ENCODE measurements at regions not wholly inside any gene's neighbourhood (a gene's known extent, or its start where the extent isn't known, plus 50 kb on each side); places are given as distances from the start of the nearest gene placed in this dataset.

DNA sequence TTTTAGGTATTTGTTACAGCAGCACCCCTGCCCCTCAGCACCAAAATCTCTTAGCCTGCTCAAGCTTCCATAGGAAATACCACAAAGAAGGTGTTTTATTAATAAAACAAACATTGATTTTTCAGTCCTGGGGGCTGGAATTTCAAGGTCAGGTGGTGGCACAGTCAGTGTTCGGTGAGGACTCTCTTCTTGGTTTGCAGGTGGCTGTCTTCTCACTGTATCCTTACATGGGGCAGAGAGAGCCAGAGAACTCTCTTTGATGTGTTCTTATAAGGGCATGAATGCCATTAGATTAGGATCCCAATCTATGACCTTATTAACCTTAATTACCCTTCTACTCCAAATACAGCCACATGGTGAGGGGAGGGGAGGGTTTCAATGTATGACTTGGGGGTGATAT lies 112.3 kb upstream of the PFKP start:
- DNase-seq: no peak

DNA sequence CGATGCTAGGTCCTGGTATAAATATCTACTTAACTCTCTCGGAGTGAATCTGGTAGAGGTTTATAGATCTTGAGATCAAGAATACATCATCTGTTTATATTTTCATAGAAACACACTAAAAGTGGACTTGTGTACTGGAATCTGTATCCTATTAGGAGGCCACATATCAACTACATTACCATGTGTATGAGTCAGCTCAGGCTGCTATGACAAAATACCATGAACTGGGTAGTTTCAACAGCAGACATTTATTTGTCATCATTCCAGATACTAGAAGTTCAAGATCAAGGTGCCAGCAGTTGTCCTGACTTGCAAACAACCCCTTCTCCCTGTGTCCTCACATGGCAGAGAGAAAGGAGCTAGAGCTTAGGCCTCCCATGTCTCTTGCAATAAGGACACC lies 113.9 kb upstream of the PFKP start:
- no peak for DNase-seq
- intact Hi-C loops (cut with DNase I): no loop called here

More for the DNA sequence above, 112.3 kb upstream of the PFKP start:
- intact Hi-C loops (cut with DNase I): no loop called here

- intact Hi-C loops (cut with DNase I): no loop called here
- no peak for DNase-seq
These were observed 116.0 kb upstream of the PFKP start for GRCh38 chr10:2951235-2951835.

DNA sequence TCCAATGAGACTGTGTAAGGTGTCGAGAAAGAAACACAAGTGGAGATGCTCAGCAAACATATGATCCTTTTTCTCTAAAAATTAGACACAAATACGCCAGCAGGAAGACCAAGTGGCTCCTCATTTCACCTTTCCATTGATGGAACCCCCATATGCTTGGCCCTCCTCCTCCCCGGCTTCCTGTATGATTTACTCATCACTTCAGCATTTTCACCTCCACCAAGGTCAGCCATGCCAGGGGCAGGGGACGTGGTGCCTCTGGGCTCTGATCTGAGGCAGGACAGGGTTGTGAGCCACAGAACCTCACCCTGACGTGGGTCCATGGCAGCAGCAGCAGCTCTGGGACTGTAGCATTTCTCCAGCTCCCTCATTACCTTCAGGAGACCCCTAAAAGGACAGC lies 116.8 kb upstream of the PFKP start:
- DNase-seq: no peak
- intact Hi-C loops (cut with DNase I): no loop called here

DNA sequence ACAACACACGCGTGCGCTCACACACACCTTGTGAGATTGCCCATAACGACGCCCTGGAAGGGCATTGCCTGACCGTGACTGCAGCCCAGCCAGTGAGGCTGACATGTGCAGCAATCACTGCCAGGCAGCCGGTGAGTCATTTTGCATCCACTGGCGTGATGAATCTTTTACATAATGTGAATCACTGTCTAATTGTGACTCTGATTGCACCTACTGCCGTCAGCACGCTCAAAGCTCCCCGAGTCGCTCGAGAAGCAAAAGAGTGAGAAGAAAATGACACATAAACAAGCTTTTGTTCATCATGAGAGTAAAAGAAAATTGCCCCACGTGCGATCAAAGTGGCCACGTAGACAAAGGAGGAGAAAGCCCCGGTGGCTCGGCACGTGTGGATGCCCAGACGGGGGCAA lies 117.4 kb upstream of the PFKP start:
- DNase-seq: peak in 7 of 10 donors; percentile 44 to 92 (median 67)
- intact Hi-C loops (cut with DNase I): no loop called here

DNA sequence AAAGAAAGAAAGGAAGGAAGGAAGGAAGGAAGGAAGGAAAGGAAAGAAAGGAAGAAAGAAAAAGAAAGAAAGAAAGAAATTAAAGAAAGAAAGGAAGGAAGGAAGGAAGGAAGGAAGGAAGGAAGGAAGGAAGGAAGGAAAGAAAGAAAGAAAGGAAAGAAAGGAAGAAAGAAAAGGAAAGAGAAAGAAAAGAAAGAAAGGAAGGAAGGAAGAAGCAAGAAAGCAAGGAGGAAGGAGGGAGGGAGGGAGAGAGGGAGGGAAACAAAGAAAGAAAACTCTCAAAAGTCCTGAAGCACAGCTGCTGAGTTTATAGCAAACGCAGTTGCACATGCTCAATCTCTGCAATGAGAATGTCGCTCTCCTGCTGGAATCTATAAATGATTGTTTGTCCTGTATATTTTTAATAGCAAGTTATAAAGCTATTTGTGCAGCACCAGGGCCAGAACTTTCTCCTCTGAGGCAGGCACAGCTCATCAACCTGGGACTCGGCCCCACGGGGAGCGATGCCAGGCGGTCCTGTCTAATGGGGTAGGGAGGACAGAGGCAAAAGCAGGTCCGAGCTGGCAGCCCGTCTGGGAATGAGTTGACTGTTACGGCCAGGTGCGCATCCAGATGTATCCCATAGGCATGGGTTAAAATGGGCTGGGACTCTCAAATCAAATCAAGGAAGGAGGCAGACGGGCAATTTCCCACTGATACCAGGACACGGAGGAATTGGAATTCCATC lies 118.0 kb upstream of the PFKP start:
- intact Hi-C loops (cut with DNase I): no loop called here

DNA sequence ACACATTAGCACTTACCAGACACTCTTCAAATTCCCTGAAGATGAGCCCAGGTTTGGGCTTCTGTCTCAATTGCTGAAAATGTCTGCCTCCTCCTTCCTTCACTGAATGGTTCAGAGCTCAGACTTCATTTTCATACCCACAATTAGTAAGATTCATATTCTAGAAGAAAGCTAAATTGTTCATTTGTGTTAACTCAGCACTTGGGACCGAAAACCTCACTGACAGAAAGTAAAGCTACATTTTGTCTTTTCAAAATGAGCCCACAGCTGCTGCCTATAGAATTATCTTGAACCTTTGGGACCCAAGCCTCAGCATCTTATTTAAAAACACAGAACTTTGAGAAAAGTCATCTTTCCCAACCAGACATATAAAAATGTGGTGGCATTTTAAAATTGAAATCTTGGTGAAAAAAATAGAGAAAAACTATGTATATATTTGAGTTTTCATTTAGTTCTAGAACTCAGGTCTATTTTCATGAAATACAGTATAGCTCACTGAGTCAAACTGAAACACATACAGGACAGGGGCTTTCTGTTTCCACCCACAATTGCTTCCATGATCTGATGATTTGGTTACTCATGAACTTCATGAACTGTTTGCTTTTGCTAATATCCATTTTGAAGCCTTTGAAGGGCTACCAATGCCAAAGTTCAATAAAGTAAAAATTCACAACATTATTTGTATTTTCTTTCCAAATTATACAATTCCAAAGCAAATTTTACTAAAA lies 119.1 kb upstream of the PFKP start:
- intact Hi-C loops (cut with DNase I): no loop called here
- no peak for DNase-seq

More for the DNA sequence above, 118.0 kb upstream of the PFKP start:
- no peak for DNase-seq

- intact Hi-C loops (cut with DNase I): no loop called here
- no peak for DNase-seq
These were observed 122.6 kb upstream of the PFKP start for GRCh38 chr10:2944788-2945187.

- no peak for DNase-seq
- intact Hi-C loops (cut with DNase I): no loop called here
These were observed 123.3 kb upstream of the PFKP start for GRCh38 chr10:2943932-2944614.

- no peak for DNase-seq
These were observed 124.4 kb upstream of the PFKP start for GRCh38 chr10:2942938-2943337.

DNA sequence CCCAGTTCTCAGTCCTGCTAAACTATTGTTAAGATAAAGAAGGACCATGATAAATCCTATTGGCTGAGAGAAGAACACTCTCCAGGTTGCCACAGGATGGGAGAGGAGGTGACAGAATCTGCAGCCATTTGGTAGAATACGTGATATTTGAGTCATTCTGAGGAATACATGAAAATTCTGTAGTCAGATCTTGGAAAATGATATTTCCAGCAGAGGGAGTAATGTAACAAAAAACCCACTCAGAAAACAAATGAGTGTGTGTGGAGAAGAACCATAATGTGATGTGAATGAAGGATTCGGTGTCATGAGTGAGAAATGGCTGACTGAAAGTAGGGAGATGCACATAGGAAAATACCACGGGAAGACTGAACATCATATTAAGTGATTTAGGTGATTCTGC lies 128.5 kb upstream of the PFKP start:
- no peak for DNase-seq
- intact Hi-C loops (cut with DNase I): no loop called here

More at GRCh38 chr10:2942938-2943337, 124.4 kb upstream of the PFKP start:
- intact Hi-C loops (cut with DNase I): no loop called here

DNA sequence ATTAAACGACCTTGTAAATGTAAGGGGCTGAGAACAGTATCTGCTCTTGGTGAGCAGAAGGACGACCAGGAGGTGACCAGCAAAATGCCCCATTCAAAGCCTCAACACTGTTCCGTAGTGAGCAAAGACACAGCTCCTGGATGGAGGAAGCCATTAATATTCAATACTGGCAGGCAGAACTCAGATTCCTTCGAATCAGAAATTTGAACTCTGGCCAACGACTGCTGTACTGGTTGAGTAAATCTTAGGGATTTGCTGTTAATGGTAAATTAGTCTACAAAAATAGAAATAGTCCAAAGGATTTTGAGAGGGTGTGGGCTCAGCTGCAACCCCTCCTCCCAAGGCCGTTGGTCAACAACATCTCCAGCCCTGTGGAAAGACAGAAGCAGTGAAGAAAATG lies 130.5 kb upstream of the PFKP start:
- no peak for DNase-seq
- intact Hi-C loops (cut with DNase I): no loop called here

GRCh38 chr10:2935647-2936386 lies 131.5 kb upstream of the PFKP start:
- DNase-seq: peak in 1 of 10 donors; percentile 80
- intact Hi-C loops (cut with DNase I): no loop called here

DNA sequence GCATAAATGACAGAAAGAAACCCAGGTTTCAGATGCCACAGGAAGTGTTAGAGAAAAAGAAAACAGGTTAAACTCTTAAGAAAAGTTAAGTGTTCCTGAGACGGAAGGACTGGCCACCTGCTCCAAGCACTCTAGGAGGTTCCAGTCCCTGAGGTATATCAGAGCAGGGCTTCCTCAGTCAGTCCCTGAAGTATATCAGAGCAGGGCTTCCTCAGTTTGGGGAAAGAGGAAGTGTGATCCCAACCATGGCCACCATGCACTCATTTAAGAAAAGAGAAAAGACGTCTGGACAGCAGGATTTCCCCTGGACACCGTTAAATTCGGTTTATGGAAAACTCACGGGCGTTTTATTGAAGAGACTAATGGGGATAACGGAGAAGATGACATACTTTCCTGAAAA lies 133.4 kb upstream of the PFKP start:
- intact Hi-C loops (cut with DNase I): no loop called here
- DNase-seq: no peak

DNA sequence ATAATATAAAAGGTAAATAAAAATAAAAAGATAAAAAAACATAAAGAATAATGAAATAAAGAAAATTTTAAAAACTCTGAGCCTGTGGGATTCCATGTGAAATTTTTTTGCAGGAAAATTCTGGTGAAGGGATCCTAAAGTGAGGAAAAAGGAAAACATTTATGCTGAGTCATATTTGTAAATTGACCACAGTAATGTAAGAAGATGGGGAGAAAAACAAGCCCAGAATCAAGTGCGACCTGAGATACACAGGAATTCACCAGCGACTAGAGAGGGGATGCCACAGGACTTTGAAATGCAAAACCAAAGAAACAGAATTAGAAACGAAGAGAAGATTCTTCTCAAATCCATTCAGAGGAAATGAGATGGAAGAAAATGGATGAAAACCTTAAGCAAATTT lies 133.8 kb upstream of the PFKP start:
- no peak for DNase-seq
- intact Hi-C loops (cut with DNase I): no loop called here

- DNase-seq: peak in 5 of 10 donors; percentile 16 to 88 (median 48)
These were observed 134.3 kb upstream of the PFKP start for GRCh38 chr10:2933071-2933470.

DNA sequence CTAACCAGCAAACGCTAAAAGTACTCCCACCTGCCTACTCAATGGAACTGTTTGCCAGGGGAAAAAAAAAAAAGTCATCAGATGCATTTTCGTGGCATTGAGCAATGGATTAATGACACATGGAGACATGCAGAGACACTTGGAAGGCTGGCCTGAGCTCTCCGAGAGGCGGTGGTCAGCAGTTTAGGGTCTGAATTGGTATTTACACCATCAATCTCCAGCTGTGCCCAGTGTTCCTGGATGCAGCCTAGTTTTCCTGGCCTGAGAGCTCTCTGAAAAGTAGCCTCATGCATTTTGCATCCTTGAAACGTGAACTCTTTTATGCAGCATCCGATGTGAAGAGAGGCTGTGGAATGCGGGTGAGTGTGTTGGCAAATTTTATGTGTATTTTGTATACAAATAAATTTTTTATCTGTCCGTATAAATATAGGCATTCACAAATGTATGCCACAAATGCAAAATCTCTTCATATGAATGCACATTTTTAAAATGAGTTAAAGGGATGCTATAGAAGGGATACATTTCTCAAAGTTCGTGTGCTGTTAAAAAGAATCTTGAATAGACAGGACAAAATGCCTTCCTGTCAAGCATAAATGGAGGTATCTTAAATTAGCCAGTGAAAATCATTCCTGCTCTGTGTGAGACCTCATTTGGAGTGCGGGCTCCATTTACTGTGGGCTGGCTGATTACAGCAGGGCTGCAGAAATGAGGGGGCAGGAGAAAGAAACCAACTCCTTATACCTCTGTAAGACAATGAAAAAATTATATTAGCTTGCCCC lies 137.7 kb upstream of the PFKP start:
- intact Hi-C loops (cut with DNase I): loop anchor here (5.0 to 10.0 kb wide), 2 partner anchors 48 to 115 kb away; no protein-coding TSS in a partner anchor
- no peak for DNase-seq

More at GRCh38 chr10:2933071-2933470, 134.3 kb upstream of the PFKP start:
- intact Hi-C loops (cut with DNase I): no loop called here

DNA sequence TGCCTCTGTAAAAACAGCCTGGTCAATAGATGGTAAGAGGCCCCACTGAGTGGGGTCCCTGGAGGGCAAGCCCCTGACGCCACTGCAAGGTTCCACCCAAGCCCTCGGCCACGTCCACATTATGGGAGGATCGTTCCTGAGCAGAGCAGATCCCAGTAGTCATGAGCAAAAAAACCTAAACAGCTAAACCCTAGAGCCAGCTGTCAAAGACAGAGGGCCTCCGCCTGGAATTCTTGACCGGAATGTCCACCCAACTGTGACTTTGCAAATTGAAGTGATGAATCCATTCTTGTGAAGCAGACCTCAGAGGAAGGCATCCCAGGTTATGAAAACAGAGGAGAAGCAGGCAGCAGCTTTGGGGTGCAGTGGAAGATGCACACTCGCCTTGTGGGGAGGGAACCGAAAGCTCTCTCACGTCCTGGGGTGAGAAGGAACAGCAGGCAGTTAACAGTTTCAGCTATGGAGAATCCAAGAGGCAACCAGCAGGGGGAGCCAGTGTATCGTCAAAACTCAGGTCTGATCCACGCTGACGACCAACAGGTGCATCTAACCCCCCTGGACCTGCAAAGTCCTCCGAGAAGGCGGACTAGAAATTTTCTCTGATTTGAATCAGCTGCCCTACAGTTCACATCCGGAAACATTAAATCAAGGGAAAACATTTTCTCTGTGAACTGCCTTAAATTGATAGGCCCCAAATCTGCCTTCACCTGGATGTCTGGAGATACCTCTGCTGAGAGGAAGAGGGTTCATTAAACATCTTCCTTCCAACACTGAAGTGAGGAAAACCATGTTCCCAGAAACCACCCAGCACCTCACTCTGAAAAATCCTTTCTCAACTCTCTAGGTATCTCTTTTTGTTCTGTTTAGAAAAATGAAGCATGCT lies 139.1 kb upstream of the PFKP start:
- intact Hi-C loops (cut with DNase I): loop anchor here (5.0 to 10.0 kb wide), 2 partner anchors 49 to 117 kb away; no protein-coding TSS in a partner anchor
- peak in 8 of 10 donors; percentile 48 to 94 (median 72) for DNase-seq
